Bone marrow (tissue), 2 donors: ENCODE measurements at regions not wholly inside any gene's neighbourhood (a gene's known extent, or its start where the extent isn't known, plus 50 kb on each side); places are given as distances from the start of the nearest gene placed in this dataset.

Source experiments
- DNase-seq, 2 donors: peaks; one replicate each; lab custom pipeline; 2025; lab: John Stamatoyannopoulos, UW

DNA sequence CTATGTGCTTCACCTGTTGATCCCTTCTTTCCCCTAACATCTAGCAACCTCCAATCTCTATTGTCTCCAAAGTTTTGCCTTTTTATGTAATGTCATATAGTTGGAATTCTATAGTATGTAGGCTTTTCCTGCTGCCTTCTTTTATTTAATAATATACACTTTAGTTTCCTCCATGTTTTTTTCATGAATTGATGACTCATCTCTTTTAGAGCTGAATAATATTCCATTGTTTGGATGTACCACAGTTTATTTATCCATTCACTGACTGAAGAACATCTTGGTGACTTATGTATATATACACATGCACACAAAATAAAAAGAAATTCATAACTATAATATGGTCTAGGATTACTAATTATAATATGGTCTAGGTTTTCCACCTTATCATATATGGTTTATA is 1314.2 kb downstream of the OTOL1 start:
- no peak for DNase-seq

GRCh38 chr3:162842549-162843216 is 1346.1 kb downstream of the OTOL1 start:
- no peak for DNase-seq

- no peak for DNase-seq
Measured at GRCh38 chr3:162845918-162846317, 1349.3 kb downstream of the OTOL1 start.

DNA sequence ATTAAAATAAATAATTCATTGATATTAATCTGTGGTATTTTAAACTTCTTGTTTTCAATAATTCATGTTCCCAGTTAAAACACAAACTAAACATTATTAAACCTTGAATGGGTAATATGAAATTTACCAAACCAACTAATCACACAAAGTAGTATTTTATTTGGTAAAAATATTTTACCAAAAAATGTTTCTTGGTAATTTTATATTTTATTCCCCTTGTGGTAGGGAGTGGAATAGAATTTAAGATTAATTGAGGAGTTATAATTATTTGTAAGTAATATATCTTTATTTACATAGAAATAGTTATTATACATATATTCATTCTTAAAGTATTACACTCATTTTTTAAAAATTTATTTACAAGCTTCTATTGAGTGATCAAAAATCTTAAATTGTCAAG is 1350.9 kb downstream of the OTOL1 start:
- DNase-seq, result no peak

- DNase-seq, result no peak
Measured at GRCh38 chr3:162863579-162863978, 1367.0 kb downstream of the OTOL1 start.

- DNase-seq, result no peak
Measured at GRCh38 chr3:162865466-162865865, 1368.9 kb downstream of the OTOL1 start.

DNA sequence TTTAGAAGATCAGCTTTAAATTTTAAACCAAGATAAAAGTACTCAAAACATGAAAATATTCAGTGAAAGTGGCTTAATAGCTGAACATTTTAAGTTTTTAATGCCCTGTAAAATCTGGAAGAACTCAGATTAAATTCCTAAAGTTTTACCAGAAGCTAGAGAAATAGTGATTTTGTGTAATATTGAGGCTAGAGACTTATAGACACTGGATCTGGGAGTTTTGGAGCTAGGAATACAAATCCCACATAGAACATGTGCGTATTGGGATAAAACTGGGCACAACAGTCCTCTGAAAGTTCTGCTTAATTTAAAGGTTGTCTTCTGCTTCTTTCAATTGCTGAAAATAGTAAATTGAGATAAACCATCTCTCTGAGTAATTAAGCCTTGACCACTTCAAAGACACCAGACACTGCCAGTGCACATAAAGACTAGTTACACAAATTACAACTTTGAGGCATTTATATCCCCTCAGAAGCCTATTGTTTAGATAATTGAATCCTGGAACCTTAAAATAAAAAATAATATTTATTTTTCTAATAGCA is 1382.5 kb downstream of the OTOL1 start:
- DNase-seq, result no peak

GRCh38 chr3:162884373-162884772 is 1387.8 kb downstream of the OTOL1 start:
- no peak for DNase-seq

GRCh38 chr3:162892921-162893793 is 1396.5 kb downstream of the OTOL1 start:
- DNase-seq, result no peak

GRCh38 chr3:162897291-162897690 is 1400.7 kb downstream of the OTOL1 start:
- DNase-seq, result no peak

DNA sequence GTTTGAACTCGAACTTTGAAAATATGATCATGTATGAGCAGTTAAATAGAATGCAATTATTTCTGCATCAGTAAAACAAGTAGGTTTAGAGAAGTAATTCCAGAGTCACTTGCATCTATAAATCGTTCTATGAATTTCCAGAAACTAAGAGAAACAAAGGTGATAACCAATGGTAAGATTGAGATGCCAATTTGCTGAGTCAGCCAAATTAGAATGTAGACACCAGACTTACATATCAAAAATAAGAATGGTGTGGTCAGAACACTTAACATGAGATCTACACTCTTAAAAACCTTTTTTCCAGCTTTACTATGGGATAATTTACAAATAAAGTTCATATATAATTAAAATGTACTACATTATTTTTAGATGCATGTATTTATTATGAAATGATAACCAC is 1435.9 kb downstream of the OTOL1 start:
- no peak for DNase-seq

DNA sequence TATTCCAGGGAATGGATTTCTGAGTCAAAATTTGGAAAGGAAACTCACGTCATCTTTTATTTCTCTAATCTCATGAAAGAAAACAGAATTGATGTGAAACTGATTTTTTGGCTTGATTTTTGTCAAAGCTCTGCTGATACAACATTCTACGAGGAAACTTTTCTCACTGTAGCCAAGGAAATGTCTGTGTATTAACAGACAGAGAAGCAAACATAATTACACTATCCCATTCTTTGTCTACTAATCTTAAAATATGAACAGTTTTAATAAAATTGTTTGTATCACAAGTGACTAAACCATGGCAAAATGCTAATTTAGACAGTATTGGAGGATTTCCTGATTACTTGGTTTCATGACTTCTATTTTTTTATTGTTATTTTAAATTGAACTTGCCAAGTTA is 1437.0 kb downstream of the OTOL1 start:
- no peak for DNase-seq

GRCh38 chr3:162936706-162937105 is 1440.1 kb downstream of the OTOL1 start:
- DNase-seq, result no peak

DNA sequence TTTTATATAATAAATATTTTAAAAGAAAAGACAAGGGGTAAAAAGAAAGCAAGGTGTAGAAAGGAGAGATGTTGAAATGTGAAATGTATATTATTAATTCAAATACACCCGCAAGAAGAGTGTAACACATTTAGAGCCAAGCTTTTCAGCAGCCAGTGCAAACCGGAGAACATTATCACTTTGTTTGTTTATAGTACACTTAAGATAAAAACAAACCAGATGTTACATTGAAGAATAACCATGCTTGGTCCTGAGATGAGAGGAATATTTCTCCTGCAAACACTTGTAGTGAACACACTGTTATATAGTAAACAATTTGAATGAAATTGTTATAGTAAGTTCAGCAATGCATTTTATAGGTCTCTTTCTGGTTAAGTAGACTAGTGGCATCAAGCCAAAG is 1441.5 kb downstream of the OTOL1 start:
- no peak for DNase-seq

- DNase-seq, result no peak
Measured at GRCh38 chr3:162945626-162946025, 1449.0 kb downstream of the OTOL1 start.

- no peak for DNase-seq
Measured at GRCh38 chr3:162956711-162957110, 1460.1 kb downstream of the OTOL1 start.

- no peak for DNase-seq
Measured at GRCh38 chr3:162960269-162960668, 1463.7 kb downstream of the OTOL1 start.

DNA sequence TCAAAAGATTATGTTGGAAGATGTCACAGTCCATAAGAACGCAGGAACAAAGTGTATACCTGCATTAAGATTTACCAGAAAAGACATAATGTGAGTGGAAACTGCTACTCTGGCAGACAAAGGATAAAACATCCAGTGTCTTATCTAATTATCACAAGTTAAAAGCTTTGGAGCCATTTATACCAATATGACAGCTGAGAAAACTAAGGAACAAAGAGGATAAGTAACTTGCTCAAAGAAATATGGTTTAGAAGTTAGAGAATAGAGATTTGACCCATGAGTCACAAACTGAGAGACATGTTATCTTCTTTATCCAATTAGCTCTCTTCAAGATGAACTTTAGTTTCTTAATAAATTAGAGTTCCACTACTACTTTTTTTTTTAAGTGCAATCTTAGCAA is 1473.7 kb downstream of the OTOL1 start:
- no peak for DNase-seq

- no peak for DNase-seq
Measured at GRCh38 chr3:162971715-162972114, 1475.1 kb downstream of the OTOL1 start.

GRCh38 chr3:162973428-162973917 is 1476.9 kb downstream of the OTOL1 start:
- DNase-seq, result no peak

GRCh38 chr3:162978136-162978535 is 1481.5 kb downstream of the OTOL1 start:
- no peak for DNase-seq

DNA sequence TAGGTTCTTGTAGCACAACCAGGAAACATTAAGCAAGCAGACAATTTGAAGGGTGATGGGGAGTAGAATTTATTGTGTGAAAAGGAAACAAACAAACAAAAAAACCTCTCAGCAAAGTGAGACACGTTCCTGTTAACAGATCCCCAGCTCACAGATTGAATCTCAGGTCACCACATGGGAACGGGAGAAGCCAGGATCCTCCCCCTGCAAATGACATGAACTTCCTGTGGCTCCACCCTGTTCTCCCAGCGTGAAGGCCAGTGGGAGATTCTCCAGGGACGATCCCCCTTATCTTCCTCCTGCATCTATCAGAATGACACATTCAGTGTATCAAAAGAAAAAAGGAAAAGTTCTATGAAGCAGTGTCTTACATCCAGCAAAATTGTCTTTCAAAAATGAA is 1488.1 kb downstream of the OTOL1 start:
- DNase-seq, result no peak
